ENCODE measurements at regions not wholly inside any gene's neighbourhood (a gene's known extent, or its start where the extent isn't known, plus 50 kb on each side); places are given as distances from the start of the nearest gene placed in this dataset.

GRCh38 chr11:134716582-134716981 is 304.5 kb upstream of the B3GAT1 start:
- no peak for DNase-seq (ENCODE audit: extremely low spot score, unreplicated experiment)
- Mint-ChIP-seq H3K4me3 (no peak overlapping the region), H3K27ac (no peak overlapping the region), H3K9me3 (no peaks in the 10 kb centered on the region), H3K27me3 (peaks cover 38% of the 10 kb centered on the region), H3K36me3 (no peaks in the 10 kb centered on the region), H3K4me1 (ENCODE audit: unreplicated experiment) (peaks cover 7% of the 10 kb centered on the region)
- TF ChIP-seq CTCF (conservative IDR thresholded peaks at IDR 0.05) = no peak

- no peak for DNase-seq (ENCODE audit: extremely low spot score, unreplicated experiment)
- H3K27me3 Mint-ChIP-seq = peaks cover 38% of the 10 kb centered on the region
Observed at GRCh38 chr11:134714021-134714656, 302.1 kb upstream of the B3GAT1 start.

DNA sequence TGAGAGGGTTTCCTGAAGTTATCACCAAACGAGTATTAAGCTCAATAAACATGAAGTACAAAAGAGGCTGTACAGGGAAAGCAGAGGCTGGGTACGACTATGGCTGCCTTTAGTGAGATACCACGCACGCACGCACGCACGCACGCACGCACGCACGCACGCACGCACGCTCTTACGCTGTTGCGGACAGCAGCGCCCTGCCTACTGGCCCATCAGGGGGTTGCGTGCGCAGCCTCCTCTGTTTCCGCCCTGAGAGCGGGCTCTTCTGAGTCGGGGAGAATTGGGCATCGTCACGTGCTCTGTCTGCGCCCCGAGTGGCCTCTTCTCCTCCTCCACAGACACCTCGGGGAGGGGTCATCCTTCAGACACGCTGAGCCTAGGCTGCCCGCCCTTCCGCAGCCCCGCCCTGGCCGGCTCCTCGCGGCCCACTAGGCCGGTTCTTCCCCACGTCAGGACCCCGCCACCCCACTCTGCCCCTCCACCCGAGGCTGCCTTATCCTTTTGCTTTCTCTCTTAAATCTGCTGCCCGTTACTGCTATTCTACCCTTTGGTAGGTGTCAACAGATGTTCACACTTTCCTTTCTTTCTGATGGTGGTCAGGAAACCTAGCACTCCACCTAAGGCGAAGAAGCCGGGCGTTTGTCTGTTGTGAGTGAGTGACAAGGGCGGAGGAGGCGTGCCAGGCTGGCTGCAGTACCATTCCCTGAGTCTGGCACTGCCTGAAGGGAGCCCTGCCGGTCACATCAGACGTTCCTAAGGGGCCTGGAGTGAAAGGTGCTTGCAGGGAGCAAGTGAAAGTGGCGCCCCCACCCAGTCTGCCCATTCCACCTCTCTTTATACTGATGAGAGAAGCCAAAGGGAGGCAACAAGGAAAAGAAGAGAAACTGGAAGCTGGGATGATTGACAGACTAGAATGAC is 300.4 kb upstream of the B3GAT1 start:
- Mint-ChIP-seq H3K4me3 (no peak overlapping the region), H3K27ac (no peak overlapping the region), H3K27me3 (peaks cover 24% of the 10 kb centered on the region), H3K4me1 (ENCODE audit: unreplicated experiment) (peaks cover 7% of the 10 kb centered on the region), H3K9me3 (no peaks in the 10 kb centered on the region), H3K36me3 (no peaks in the 10 kb centered on the region)
- DNase-seq (ENCODE audit: extremely low spot score, unreplicated experiment) = no peak
- no peak for TF ChIP-seq CTCF (conservative IDR thresholded peaks at IDR 0.05)

More at GRCh38 chr11:134714021-134714656, 302.1 kb upstream of the B3GAT1 start:
- Mint-ChIP-seq H3K9me3 (no peaks in the 10 kb centered on the region), H3K36me3 (no peaks in the 10 kb centered on the region), H3K4me1 (ENCODE audit: unreplicated experiment) (peaks cover 7% of the 10 kb centered on the region), H3K27ac (no peak overlapping the region), H3K4me3 (no peak overlapping the region)
- TF ChIP-seq CTCF (conservative IDR thresholded peaks at IDR 0.05) = no peak

DNA sequence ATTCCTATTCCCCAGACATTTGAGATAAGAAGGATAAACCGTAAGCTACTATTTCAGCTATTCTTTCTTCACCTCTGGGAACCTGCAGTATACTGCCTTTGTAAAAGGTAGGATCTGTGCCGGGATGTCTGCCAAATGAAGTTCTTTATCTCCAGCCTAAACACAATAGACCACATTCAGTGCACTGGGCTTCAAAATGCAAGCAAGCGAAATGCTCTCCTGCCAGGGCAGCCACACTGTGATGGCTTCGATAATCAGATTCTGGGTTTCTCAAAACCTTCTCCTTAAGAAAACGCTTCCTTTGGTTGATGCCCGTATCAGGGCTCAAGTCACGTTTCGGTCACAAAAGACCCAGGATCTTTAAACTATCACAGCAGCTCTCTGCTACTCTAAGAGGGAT is 299.5 kb upstream of the B3GAT1 start:
- peaks cover 21% of the 10 kb centered on the region for H3K27me3 Mint-ChIP-seq
- no peak for TF ChIP-seq CTCF (conservative IDR thresholded peaks at IDR 0.05)
- H3K27ac Mint-ChIP-seq = no peak overlapping the region
- H3K9me3 Mint-ChIP-seq = no peaks in the 10 kb centered on the region
- H3K4me3 Mint-ChIP-seq = no peak overlapping the region
- no peaks in the 10 kb centered on the region for H3K36me3 Mint-ChIP-seq
- no peak for DNase-seq (ENCODE audit: extremely low spot score, unreplicated experiment)
- peaks cover 7% of the 10 kb centered on the region for H3K4me1 Mint-ChIP-seq (ENCODE audit: unreplicated experiment)

GRCh38 chr11:134710861-134711407 is 298.9 kb upstream of the B3GAT1 start:
- H3K27ac Mint-ChIP-seq = no peak overlapping the region
- no peaks in the 10 kb centered on the region for H3K9me3 Mint-ChIP-seq
- no peaks in the 10 kb centered on the region for H3K36me3 Mint-ChIP-seq
- peaks cover 7% of the 10 kb centered on the region for H3K4me1 Mint-ChIP-seq (ENCODE audit: unreplicated experiment)
- DNase-seq (ENCODE audit: extremely low spot score, unreplicated experiment) = no peak
- H3K4me3 Mint-ChIP-seq = no peak overlapping the region
- peaks cover 22% of the 10 kb centered on the region for H3K27me3 Mint-ChIP-seq
- no peak for TF ChIP-seq CTCF (conservative IDR thresholded peaks at IDR 0.05)

All from type B pancreatic cell (in vitro differentiated cells).